HG02642 (cell line): ENCODE measurements at regions not wholly inside any gene's neighbourhood (a gene's known extent, or its start where the extent isn't known, plus 50 kb on each side); places are given as distances from the start of the nearest gene placed in this dataset.
A peak's percentile ranks its signal among the peaks of the same experiment; 100 is the strongest.

ENCODE experiments used
- ATAC-seq: cut with Tn5 transposase; IDR thresholded peaks from one replicate; pipeline ENCODE4 v1.9.1; 2021; ENCODE audit warnings: mild to moderate bottlenecking; ENCODE audit not compliant: unreplicated experiment, poor library complexity

DNA sequence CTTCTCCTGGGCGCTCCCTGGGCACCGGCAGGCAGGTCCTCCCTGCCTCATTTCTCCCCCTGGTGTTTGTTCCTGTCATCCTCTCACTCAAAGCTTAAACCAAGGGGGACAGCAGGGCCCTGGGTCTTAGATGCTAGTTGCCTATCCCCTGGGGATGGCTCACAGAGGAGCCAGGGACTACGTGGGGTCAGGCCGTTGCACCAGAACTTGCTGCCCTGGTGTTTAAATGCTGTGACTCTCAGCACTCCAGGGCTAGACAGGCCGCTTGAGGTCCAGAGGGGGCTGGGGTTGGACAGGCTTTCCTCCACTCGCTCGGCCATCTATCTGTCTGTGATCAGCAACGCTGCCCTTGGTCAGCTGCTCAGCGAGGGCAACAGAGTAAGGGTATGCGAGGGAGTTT lies 340.3 kb downstream of the CXCL12 start:
- ATAC-seq, result no peak

DNA sequence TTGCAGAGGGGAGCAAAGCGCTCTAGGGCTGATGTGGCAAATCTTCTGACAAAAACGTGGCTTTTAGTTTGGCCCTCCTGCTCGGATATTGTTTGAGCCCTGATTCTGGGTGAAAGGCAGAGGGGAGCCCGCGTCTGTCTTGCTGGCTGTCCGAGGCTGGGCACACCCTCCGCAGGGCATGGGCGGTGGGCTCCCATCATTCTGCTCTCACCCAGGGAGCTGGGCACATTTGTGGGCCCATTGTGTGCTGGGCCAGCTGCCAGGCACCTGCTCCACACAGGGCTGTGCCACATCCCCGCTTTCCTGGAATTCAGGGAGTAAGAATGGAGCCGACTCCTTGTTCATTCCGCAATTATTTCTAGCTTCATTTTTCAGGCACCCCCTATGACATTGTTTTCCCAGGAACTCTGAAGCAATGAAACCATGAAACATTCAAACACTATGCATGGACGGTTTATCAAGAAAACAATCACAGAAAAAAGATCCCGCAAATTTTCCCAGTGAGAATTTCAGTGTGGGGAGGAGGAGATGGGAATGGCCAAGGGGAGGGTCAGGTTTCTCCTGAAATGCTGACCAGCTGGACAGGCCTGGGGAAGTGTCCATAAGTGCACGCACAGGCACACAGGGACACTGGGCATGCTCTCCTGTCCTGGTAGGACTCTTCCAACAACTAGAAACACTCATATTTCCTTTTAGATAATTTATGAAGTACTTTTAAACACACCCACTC lies 341.1 kb downstream of the CXCL12 start:
- no peak for ATAC-seq

DNA sequence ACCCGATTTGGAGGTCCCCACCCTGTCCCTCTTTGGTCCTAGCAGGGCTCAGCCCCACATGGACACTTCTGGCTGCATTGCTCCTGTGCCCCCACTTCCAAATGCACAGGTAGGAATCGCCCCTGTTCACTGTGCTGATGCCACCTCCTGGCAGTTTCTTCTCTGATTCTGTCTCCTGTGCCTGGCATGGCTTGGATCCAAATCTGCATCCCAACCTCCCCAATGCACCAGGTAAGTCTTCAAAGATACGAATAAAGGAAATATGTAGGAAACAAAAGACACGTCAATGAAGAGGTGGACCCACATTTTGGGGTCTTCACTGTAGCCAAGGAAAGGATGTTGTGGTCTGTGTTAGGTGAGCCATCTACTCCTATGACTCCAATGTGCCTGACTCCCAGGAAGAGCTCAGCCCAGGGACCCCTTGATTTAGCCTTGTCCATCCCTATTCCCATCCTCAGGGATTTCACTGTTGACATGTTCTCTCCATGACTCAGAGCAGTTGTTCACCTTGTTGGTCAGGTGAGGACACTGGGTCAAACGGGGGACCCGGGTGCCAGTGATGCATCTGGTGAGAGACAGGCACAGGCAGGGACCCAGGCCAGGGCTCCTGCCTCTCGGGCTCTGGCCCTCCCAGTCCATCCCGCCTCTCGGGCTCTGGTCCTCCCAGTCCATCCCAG lies 341.8 kb downstream of the CXCL12 start:
- no peak for ATAC-seq

DNA sequence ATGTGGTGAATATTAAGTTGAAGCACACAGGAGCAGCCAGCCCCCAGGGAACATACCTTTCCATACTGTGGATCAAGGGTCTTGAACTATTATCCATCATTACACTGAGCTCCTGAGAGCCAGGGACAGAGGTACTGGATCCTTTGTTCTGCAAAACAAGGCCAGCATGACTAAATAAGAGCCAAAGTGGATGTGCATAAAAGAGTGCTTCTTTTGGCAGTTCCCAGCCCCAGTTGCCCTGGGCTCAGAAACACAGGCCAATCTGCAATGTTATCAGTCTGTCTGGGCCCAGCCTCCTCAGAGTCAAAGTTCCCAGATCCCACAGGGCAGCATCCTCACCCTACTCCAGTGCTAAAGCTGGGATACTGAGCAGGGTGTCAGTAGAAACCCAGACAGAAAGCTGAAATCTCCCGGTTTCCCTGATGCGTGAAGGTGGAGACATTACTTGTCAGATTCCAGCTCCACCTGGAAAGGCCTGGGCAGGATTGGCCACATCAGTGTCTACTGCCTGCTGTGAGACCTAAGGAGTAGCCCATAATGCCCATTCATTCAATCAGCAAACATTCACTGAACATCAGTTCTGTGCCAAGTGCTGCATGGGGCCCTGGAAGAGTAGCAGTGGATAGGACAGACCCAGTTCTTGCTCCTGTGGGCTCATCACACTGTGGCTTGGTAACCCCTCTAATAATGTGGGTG lies 342.7 kb downstream of the CXCL12 start:
- ATAC-seq, result no peak

DNA sequence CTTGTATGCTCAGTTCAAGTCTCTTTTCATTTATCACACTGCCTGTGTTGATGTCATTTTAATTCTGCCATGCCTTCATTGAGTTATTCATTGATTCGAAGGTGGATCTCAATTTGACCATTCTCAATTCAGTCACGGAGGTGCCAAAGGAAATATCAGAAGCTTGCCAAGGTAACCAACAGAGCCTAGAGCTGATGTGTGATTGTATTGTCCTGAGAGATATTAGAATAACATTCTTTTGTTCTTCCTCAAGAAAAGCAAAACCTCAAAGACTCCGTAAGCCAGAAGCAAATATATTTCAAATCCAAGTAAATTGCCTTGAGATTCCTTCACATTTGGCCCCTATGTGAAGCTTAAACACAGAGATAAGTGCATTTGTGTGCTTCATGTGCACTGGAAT lies 345.3 kb downstream of the CXCL12 start:
- no peak for ATAC-seq

DNA sequence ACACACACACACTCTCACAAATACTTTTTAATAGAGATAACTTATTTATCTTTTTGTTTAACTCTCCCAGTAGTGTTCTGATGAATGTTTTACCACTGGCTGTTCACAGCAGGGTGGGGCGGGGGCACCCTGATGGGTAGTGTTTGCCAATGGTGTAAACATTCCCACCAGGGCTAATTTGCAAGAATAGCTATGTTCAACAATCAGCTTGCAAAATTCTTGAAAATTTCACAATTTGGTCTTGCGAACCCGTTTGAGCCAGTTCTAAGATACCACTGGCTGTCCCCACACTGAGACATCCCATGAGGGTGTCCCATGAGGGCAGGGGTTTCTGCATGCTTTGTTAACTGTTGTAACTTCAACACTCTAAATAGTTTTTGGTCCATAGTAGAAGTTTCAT lies 348.5 kb downstream of the CXCL12 start:
- ATAC-seq, result no peak

DNA sequence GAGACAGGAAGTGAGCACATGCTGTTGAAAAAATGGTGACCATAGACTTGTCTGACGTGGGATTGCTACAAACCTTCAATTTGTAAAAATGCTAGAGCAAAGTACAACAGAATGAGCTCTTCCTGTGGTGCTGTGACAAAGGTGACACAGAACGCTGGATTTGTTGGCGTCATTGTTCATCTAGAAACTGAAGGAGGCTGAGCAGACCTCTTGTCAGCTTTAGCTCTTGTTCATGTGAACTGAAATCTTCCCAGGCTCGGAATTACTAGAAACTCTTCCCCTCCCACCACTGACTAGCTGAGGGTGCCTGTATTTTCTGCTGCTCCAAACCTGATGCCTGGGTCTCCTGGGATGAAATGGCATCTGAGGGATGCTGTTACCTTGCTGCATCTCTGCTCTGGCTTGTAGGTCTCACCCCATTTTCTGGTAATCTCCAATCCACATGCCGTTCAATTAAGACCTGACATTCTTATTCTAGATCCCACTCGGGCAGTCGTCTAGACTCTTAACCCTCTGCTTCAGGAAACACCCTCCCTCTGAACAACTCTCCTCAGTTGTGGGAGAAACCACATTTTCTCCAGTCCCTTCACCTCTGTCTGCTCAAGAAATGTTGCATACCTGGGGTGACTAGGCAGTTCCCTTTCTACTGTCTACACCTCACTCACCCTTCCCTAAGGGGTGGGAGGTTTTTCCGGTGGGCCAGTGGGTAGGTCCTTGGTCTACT lies 349.3 kb downstream of the CXCL12 start:
- ATAC-seq, result no peak

DNA sequence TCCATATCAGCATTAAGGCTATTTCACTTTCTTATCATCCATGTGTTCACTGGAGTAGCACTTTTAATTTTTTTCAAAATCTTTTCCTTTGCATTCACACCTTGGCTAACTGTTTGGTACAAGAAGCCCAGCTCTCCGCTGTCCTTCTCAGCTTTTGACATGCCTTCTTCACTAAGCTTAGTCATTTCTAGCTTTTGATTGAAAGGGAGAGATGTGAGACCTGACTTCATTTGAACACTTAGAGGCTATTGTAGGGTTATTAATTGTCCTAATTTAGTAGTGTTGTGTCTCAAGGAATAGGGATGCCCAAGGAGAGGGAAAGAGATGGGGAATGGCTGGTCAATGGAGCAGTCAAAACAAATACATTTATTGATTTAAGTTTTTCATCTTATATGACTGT lies 350.0 kb downstream of the CXCL12 start:
- no peak for ATAC-seq

DNA sequence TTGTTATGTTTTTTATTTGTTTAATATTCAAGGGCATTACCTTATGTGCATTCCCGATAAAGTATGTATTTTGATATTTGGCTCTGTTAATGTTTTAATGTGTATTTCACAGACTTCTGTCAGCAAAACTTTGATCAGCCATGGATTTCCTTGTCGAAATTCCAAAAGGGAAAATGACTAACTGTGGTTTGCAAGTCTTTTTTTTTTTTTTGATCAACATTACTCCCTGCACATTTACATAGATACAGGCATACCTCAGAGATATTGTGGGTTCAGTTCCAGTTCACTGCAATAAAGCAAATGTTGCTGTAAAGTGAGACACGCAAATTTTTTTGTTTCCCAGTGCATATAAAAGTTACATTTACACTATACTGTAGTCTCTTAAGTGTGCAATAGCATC lies 351.9 kb downstream of the CXCL12 start:
- ATAC-seq, result no peak

DNA sequence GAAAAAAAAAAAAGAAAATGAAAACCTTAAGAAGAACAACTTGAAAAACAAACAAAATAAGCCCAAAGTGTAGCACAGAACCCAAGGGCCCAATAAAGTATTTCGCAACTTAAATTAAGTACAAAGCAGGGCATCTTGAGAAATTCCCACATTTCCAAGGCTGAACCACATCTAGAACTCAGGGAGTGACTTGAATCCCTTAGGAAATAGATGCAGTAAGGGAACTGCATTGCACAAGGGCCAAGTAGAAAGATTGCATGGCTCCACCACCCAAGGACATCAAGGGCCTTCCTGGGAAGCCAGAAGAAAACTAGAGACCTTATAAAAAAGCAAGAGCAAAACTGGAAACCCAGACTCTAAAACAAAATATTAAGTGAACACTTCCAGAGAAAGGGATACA lies 352.7 kb downstream of the CXCL12 start:
- no peak for ATAC-seq

DNA sequence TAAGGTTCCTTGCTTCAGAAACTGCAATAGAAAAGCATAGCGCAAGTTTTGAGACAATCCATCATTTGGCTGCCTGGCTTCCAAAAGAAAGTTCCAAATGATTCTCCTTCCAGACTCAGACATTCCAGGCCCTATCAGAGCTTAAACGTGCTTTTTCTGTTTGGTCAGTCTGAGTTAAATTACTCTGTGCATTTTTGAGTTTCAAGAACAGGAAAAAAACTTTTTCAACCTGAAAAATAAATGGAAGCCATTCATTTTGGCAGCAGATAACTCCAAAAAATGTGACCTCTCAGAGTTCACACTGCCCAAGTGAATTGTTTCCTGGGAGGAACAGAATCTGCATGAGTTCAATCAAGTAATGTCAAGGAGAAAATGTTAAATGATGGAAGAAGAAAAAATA lies 354.2 kb downstream of the CXCL12 start:
- ATAC-seq, result no peak

DNA sequence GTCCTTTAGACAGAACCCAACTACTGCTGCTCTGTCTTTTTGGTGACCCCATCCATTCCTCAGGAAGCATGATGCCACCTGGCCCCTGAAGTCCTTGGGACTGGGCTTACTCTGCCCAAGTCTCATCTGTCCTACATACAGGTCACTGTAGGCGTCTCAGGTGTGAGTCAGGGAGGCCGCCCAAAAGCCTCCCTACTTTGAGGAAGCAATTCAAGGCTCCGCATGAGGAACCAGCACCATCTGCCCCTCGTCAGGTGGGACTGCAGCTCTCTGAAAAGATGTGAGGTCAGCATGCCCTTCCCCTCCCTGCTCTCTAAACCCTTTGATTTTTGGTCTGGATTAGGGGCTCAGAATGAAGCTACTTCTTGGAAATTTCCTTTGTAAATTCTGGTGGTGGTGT lies 354.8 kb downstream of the CXCL12 start:
- peak; percentile 90 for ATAC-seq

DNA sequence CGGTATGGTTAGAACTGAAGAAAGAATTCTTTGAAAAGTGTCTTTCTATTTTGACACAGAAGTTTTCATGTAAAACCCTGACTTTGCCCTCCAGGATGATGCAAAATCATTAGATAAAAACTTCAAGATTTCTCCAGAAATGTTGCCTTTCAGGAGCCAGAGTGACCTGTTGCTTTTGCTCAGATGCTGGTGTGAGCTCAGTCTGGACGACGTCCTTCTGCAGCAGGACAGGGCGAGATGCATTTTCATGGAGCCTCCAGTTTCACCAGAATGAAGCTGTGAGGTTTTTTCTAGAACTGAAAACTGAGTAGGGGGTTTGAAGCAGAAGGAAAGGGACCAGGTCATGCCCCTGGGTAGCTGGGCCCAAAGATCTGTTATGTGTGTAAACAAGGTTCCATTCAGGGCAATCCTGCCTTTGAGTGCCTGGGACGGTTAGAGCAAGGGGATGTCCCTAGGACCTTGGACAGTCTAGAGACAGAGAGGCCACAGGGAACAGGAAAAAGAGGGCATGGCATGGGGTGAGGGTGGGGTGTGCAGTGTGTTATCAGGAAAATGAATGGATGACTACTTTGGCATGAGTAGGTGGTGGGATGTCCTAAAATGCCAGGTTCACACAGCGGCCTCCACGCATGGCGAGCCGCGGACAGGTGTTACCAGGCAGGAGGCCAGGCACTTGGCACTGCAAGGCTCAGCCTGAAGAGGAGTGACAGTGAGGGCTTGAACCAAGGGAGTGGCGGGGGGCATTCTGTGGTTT lies 356.3 kb downstream of the CXCL12 start:
- no peak for ATAC-seq

DNA sequence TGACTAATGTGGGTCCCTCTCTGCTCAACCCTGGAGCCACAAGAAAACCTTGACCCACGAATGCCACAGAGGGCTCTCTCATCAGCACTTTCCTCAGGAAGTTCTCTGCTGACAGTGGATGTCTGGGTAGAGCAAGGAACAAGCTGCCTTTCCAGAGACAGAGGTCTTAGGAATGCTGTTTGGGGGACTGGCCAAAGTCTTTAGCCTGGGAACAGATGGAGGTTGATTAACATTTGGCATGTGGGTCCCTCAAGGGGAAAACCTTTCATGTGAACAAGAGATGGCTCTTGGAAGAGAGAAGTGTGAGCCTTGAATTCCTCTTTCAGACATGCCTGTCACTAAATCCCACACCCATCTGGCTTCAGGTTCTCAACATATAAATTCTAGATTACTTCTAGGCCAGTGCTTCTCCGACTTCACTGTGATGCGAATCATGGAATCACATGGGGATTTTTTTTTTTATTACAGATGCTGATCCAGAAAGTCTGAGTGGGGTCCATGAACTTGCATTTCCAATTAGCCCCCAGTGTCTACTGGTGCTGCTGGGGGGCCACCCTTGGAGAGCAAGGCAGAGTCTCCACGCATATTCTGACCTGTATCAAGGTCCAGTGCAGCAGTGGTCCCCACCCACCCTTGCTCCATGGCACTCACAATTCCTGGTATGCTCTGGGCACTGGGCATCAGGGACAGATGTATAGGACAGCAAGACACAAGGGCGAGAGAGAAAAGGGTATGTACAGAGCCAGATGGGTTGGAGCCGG lies 360.4 kb downstream of the CXCL12 start:
- ATAC-seq, result no peak

DNA sequence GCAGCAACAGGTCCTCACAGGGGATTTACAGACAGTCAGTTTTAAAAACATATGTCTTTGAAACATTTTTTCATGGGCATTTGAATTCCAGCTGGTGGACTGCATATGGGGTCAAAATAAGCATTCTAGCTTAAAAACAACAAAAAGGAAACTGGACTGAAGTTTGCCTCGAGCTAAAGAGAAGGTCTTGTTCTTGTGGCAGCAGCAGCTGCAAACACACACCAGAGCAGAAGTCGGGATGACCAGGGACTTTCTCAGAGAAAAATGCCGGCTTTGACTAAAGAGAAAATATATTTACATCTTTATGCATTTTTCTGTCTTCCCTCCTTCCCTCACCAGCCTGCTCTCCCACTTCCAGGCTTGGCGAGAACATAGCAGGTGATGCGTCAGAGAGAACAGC lies 361.4 kb downstream of the CXCL12 start:
- ATAC-seq, result no peak

DNA sequence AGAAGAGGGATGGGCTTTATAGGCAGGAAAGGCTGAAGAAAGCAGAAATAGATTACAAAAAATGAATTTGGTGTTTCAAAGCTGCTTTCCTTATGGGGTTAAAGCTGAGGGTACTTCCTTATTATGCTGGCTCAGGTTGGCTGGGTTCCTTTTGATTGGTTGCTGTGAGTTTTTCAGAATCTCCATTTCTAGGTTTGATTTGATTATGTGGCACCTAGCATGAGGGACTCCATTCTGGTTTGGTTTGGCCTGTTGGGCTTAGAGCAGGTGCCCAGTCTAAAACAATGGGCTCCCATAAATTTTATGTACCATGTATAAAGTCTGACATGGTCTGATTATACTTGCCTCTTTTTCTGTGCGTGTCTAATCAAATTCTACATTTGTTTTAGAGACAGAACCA lies 362.7 kb downstream of the CXCL12 start:
- no peak for ATAC-seq

DNA sequence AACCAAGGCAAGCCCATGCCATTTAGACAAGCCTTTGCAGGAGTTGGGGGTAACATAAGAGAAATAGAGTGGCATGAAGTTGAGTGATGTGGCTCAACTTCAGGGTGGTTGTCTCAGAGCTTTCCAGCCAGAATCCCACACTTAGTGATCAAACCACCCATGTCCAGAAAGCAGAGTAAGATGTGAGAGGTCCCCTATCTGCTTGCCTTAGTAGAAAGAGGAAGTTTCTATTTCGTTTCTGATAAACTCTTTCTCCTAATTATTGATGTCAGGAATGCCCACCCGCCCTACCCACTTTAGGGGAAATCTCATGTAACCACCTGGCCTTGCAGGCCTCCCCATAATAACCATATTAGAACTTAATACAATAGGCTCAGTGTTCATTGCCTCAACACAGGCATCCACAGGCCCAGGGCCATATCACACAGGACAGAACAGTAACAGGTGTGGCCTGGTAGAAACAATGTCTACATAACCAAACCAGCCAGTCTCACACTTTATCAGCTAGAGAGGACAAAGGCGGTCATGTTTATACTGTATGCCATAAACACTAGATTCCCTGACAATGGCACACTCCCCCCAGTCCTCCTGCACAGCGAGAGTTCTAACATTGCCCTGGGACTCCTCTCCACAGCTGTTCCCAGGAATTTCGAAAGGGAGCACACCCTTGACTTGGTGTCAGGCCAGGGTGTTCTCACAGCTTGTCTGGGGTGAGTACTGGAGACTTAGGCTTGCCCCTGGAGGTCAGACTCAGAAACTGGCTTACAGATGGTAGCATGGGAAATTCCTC lies 364.4 kb downstream of the CXCL12 start:
- peak; percentile 77 for ATAC-seq

DNA sequence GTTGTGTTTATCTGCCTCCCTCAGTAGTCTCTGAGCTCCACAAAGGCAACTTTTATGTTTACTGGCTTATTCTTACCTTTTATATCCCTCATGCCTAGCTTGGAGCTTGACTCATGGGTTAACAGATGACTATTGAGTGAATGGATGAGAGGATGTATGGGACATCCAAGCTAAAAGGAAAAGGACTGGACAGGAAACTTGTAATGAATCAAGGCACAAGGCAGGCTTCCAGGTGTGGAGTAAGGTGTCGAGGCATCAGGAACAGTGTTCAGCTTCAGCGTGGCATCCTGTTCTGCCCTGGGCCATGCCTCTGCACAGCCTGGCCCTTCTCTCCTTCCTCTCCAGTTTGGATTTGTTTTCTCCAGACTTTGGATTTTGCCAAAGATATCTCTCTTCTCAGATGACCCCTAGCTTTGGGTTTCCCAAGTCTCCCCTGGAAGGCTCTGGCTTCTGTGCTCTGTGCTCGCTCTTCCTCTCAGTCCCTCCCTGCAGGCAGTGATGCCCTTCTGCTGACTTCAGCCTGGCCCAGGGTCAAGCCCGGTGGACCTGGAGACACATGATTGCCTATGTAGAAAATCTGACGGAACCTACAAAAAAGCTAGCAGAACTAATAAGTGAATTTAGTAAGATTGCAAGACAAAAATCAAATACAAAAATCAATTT lies 367.3 kb downstream of the CXCL12 start:
- no peak for ATAC-seq
